ENCODE measurements at regions not wholly inside any gene's neighbourhood (a gene's known extent, or its start where the extent isn't known, plus 50 kb on each side); places are given as distances from the start of the nearest gene placed in this dataset.

DNA sequence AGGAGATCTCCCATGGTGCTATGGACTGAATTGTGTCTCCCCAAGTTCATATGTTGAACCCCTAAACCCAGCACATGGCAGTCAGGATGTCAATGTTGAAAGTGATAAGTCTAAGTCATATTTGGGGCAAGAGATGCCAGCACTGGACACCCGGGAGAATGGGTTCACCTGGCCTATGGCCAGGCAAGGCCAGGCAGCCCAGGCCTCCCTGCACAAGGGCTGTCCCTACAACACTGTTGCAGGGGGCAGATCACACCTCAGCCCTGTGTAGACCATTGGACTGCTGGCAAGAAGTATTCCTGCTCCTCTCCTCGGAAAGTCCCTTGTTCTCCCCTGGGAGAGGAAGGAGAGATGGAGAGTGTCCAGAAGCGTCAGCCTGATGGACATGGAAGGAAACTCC, 240.5 kb downstream of the GADD45G start:
- TF ChIP-seq ZBTB7A (IDR thresholded peaks at IDR 0.05; ENCODE audit: low read depth) (no peak), YY1 (IDR thresholded peaks at IDR 0.05; ENCODE audit: low read depth) (no peak), NFIC (IDR thresholded peaks at IDR 0.05) (no peak), TEAD4 (IDR thresholded peaks at IDR 0.05) (no peak), TCF12 (IDR thresholded peaks at IDR 0.05; ENCODE audit: low read depth) (no peak), TAF1 (IDR thresholded peaks at IDR 0.05; ENCODE audit: low read depth) (no peak), FOXM1 (IDR thresholded peaks at IDR 0.05; ENCODE audit: borderline replicate concordance, low read depth) (no peak), CREB1 (IDR thresholded peaks at IDR 0.05; ENCODE audit: low read depth) (no peak), EP300 (IDR thresholded peaks at IDR 0.05; ENCODE audit: borderline replicate concordance) (no peak), CEBPB (IDR thresholded peaks at IDR 0.05) (no peak), EGR1 (IDR thresholded peaks at IDR 0.05) (no peak), RAD21 (IDR thresholded peaks at IDR 0.05; ENCODE audit: low read depth) (no peak)
- TF ChIP-seq, protein P1, sequence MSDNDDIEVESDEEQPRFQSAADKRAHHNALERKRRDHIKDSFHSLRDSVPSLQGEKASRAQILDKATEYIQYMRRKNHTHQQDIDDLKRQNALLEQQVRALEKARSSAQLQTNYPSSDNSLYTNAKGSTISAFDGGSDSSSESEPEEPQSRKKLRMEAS (IDR thresholded peaks at IDR 0.05), result no peak
- TF ChIP-seq, protein P2, sequence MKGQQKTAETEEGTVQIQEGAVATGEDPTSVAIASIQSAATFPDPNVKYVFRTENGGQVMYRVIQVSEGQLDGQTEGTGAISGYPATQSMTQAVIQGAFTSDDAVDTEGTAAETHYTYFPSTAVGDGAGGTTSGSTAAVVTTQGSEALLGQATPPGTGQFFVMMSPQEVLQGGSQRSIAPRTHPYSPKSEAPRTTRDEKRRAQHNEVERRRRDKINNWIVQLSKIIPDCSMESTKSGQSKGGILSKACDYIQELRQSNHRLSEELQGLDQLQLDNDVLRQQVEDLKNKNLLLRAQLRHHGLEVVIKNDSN (IDR thresholded peaks at IDR 0.05), result no peak
- TF ChIP-seq, protein P3, sequence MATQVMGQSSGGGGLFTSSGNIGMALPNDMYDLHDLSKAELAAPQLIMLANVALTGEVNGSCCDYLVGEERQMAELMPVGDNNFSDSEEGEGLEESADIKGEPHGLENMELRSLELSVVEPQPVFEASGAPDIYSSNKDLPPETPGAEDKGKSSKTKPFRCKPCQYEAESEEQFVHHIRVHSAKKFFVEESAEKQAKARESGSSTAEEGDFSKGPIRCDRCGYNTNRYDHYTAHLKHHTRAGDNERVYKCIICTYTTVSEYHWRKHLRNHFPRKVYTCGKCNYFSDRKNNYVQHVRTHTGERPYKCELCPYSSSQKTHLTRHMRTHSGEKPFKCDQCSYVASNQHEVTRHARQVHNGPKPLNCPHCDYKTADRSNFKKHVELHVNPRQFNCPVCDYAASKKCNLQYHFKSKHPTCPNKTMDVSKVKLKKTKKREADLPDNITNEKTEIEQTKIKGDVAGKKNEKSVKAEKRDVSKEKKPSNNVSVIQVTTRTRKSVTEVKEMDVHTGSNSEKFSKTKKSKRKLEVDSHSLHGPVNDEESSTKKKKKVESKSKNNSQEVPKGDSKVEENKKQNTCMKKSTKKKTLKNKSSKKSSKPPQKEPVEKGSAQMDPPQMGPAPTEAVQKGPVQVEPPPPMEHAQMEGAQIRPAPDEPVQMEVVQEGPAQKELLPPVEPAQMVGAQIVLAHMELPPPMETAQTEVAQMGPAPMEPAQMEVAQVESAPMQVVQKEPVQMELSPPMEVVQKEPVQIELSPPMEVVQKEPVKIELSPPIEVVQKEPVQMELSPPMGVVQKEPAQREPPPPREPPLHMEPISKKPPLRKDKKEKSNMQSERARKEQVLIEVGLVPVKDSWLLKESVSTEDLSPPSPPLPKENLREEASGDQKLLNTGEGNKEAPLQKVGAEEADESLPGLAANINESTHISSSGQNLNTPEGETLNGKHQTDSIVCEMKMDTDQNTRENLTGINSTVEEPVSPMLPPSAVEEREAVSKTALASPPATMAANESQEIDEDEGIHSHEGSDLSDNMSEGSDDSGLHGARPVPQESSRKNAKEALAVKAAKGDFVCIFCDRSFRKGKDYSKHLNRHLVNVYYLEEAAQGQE (IDR thresholded peaks at IDR 0.05; ENCODE audit: low read depth), result no peak

DNA sequence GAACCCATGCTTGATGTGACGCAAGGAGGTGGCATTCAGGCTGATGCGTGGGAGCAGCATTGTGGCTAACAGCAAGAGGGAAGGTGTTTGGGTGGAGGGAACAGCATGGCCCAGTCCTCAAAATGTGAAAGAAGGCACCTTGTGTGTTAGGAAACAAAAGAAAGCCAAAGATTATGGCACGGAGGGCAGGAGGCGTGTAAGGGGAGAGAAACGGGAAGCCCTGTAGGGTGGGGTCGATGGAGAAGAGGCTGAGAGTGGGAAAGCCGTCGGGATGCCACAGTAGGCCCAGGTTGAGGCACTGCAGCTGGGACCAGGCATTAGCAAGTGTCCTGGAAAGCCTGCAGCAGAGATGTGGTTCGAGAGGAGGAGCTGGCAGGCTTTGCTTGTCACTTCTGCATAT, 241.1 kb downstream of the GADD45G start:
- TF ChIP-seq, protein P2 (IDR thresholded peaks at IDR 0.05), result no peak
- TF ChIP-seq TCF12 (IDR thresholded peaks at IDR 0.05; ENCODE audit: low read depth) (no peak), EGR1 (IDR thresholded peaks at IDR 0.05) (no peak), CEBPB (IDR thresholded peaks at IDR 0.05) (no peak), ZBTB7A (IDR thresholded peaks at IDR 0.05; ENCODE audit: low read depth) (no peak), FOXM1 (IDR thresholded peaks at IDR 0.05; ENCODE audit: borderline replicate concordance, low read depth) (no peak), TAF1 (IDR thresholded peaks at IDR 0.05; ENCODE audit: low read depth) (no peak), TEAD4 (IDR thresholded peaks at IDR 0.05) (no peak), NFIC (IDR thresholded peaks at IDR 0.05) (no peak), RAD21 (IDR thresholded peaks at IDR 0.05; ENCODE audit: low read depth) (no peak), EP300 (IDR thresholded peaks at IDR 0.05; ENCODE audit: borderline replicate concordance) (no peak)
- TF ChIP-seq, protein P1 (IDR thresholded peaks at IDR 0.05), result no peak
- TF ChIP-seq, protein P3 (IDR thresholded peaks at IDR 0.05; ENCODE audit: low read depth), result no peak

DNA sequence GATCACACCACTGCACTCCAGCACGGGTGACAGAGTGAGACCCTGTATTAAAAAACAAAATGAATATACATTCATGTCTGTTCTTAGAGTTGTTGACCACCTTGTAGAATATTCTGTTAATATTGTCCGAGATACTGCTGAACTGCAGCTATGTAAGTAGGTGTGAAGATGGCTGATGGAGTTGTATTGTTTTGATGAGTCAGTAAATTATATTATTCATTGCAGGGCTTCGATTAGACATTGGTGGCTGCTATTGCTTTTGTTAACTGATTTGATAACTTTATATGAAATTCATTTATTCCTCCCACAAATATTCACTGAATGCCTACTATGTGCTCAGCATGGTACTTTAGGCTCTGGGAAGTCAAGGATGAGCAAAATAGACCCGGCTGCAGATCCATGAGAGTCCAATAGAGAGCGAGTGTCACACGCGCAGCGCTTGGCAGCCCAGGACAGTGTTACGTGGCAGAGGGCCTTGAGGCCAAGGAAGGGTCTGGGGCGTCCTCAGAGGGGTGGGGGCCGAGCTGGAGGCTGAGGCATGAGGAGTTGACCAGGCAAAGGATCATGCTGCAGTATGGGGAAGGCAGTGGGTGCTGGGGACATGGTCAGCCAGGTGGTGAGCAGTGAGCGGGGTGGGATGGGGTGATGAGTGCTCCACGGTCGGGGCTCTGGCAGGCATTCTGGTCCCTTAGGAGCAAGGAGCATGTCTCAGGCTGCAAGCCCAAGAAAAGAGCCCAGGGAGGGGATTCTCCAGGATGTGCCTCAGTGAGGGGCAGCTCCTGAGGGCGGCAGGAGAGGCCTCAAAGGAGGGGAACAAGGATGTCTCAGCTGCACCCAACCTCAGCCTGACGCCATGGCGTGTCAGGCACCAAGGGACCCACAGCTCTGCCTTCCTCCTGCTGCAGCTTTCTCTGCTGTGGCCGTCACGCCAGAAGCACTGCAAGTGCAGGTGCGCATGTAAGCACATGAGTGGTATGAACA, 243.5 kb downstream of the GADD45G start:
- TF ChIP-seq, protein P2 (IDR thresholded peaks at IDR 0.05), result no peak
- TF ChIP-seq TAF1 (IDR thresholded peaks at IDR 0.05; ENCODE audit: low read depth) (no peak), NFIC (IDR thresholded peaks at IDR 0.05) (no peak), FOXM1 (IDR thresholded peaks at IDR 0.05; ENCODE audit: borderline replicate concordance, low read depth) (no peak), CEBPB (IDR thresholded peaks at IDR 0.05) (no peak), CREB1 (IDR thresholded peaks at IDR 0.05; ENCODE audit: low read depth) (no peak), TCF12 (IDR thresholded peaks at IDR 0.05; ENCODE audit: low read depth) (no peak), EP300 (IDR thresholded peaks at IDR 0.05; ENCODE audit: borderline replicate concordance) (no peak), ZBTB7A (IDR thresholded peaks at IDR 0.05; ENCODE audit: low read depth) (no peak), TEAD4 (IDR thresholded peaks at IDR 0.05) (no peak), RAD21 (IDR thresholded peaks at IDR 0.05; ENCODE audit: low read depth) (no peak), EGR1 (IDR thresholded peaks at IDR 0.05) (no peak)
- TF ChIP-seq, protein P3 (IDR thresholded peaks at IDR 0.05; ENCODE audit: low read depth), result no peak
